Activated T-helper 9 cell treated with anti-CD3 and anti-CD28 coated beads, Interleukin-2, amount 50 U/mL, for 16 hours (primary cell): ENCODE measurements at regions not wholly inside any gene's neighbourhood (a gene's known extent, or its start where the extent isn't known, plus 50 kb on each side); places are given as distances from the start of the nearest gene placed in this dataset.
"Not testable (repeated sequence)": the region's sequence is repeated elsewhere in the genome, so short reads cannot be mapped to it uniquely, and the experiment has no call there.

Experiments
- DNase-seq: peaks from one replicate; pipeline ENCODE4 v3.0.0-alpha.2; 2020; ENCODE audit warnings: low read depth

- DNase-seq, result not testable (repeated sequence)
Measured at GRCh38 chr10:95137990-95138625, 55.9 kb upstream of the ACSM6 start.

- DNase-seq, result no peak
Measured at GRCh38 chr10:95134490-95134889, 59.5 kb upstream of the ACSM6 start.

- no peak for DNase-seq
Measured at GRCh38 chr10:95133997-95134396, 60.0 kb upstream of the ACSM6 start.

- peak; percentile 26 for DNase-seq
Measured at GRCh38 chr10:95133016-95133752, 60.9 kb upstream of the ACSM6 start.

GRCh38 chr10:95130429-95130828 lies 61.1 kb upstream of the CYP2C8 start:
- DNase-seq, result not testable (repeated sequence)

GRCh38 chr10:95125582-95125981 lies 56.3 kb upstream of the CYP2C8 start:
- DNase-seq, result no peak

GRCh38 chr10:95122736-95123135 lies 53.4 kb upstream of the CYP2C8 start:
- no peak for DNase-seq

- no peak for DNase-seq
Measured at GRCh38 chr10:95121904-95122303, 52.6 kb upstream of the CYP2C8 start.
